Colonic mucosa (tissue), 4 donors: ENCODE measurements at regions not wholly inside any gene's neighbourhood (a gene's known extent, or its start where the extent isn't known, plus 50 kb on each side); places are given as distances from the start of the nearest gene placed in this dataset.
"Not testable (repeated sequence)": the region's sequence is repeated elsewhere in the genome, so short reads cannot be mapped to it uniquely, and the experiment has no call there.

Experiments
- DNase-seq: peaks from one replicate; pipeline ENCODE4 v3.0.0-alpha.2; 2020
- H3K27ac ChIP-seq: fragments of 200-600 bp; one replicate; pipeline ENCODE4 v1.8.0; 2021
- H3K27me3 ChIP-seq: fragments of 200-600 bp; one replicate; pipeline ENCODE4 v1.8.0; 2021
- H3K36me3 ChIP-seq: fragments of 200-600 bp; one replicate; pipeline ENCODE4 v1.8.0; 2021
- H3K4me1 ChIP-seq: fragments of 200-600 bp; one replicate; pipeline ENCODE4 v1.8.0; 2021; ENCODE audit warnings: mild to moderate bottlenecking
- H3K4me3 ChIP-seq: fragments of 200-600 bp; one replicate; pipeline ENCODE4 v1.8.0; 2021
- H3K9ac ChIP-seq, 2 donors: one replicate each; pipeline ENCODE4 v1.7.0; 2013; ENCODE audit warnings: control low read depth in 2 of 2, low read depth in 2 of 2, low read length in 2 of 2
- H3K9me3 ChIP-seq: fragments of 200-600 bp; one replicate; pipeline ENCODE4 v1.8.0; 2021
- intact Hi-C: fragments of 100-400 bp; cut with DNase I; formaldehyde crosslinking; loops from one replicate; pipeline ENCODE4 v1.14.1; 2022
- TF ChIP-seq, protein P1 (sequence below): fragments of 200-600 bp; IDR thresholded peaks from one replicate; pipeline ENCODE4 v1.8.0; 2022; ENCODE audit warnings: antibody characterized with exemption, mild to moderate bottlenecking
- donor health status: healthy.
- donor health status: DM: no; HTN: no; CAD: no.
- donor health status: DM: no; HTN: no; CAD: no.

DNA sequence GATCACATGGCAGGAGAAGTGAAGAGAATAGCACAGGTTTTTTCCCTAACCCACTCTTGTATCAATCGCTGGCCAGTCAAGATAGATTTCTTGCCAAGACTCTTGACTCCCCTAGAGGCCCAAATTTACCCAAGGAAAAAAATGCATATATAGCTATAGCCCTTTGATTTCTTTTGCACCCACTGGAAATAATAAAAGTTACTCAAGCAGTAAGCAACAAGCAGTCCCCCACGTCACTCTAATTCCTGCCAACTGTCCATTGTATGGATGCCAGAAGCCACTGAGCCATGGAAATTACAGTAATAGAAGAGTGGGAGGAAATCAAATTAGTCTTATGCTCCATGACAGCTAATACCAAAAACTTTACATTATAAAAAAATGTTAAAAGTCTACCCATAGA is 125.3 kb upstream of the SLC39A10 start:
- Histone ChIP-seq H3K4me1 (no peaks in the 10 kb centered on the region), H3K9ac (no peak overlapping the region), H3K4me3 (no peak overlapping the region), H3K9me3 (no peaks in the 10 kb centered on the region), H3K27me3 (no peaks in the 10 kb centered on the region), H3K27ac (no peak overlapping the region), H3K36me3 (no peaks in the 10 kb centered on the region)
- TF ChIP-seq, protein P1, sequence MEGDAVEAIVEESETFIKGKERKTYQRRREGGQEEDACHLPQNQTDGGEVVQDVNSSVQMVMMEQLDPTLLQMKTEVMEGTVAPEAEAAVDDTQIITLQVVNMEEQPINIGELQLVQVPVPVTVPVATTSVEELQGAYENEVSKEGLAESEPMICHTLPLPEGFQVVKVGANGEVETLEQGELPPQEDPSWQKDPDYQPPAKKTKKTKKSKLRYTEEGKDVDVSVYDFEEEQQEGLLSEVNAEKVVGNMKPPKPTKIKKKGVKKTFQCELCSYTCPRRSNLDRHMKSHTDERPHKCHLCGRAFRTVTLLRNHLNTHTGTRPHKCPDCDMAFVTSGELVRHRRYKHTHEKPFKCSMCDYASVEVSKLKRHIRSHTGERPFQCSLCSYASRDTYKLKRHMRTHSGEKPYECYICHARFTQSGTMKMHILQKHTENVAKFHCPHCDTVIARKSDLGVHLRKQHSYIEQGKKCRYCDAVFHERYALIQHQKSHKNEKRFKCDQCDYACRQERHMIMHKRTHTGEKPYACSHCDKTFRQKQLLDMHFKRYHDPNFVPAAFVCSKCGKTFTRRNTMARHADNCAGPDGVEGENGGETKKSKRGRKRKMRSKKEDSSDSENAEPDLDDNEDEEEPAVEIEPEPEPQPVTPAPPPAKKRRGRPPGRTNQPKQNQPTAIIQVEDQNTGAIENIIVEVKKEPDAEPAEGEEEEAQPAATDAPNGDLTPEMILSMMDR, result no peak
- no peak for DNase-seq
- intact Hi-C loops, result no loop called here

DNA sequence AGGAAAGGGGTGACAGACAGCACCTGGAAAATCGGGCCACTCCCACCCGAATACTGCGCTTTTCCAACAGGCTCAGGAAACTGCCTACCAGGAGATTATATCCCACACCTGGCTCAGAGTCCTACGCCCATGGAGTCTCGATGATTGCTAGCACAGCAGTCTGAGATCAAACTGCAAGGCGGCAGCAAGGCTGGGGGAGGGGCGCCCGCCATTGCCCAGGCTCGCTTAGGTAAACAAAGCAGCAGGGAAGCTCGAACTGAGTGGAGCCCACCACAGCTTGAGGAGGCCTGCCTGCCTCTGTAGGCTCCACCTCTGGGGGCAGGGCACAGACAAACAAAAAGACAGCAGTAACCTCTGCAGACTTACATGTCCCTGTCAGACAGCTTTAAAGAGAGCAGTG is 133.8 kb upstream of the SLC39A10 start:
- H3K9me3 ChIP-seq, H3K4me3 ChIP-seq, H3K36me3 ChIP-seq, intact Hi-C loops, DNase-seq, H3K9ac ChIP-seq, H3K27ac ChIP-seq, H3K27me3 ChIP-seq, H3K4me1 ChIP-seq: not testable (repeated sequence)

DNA sequence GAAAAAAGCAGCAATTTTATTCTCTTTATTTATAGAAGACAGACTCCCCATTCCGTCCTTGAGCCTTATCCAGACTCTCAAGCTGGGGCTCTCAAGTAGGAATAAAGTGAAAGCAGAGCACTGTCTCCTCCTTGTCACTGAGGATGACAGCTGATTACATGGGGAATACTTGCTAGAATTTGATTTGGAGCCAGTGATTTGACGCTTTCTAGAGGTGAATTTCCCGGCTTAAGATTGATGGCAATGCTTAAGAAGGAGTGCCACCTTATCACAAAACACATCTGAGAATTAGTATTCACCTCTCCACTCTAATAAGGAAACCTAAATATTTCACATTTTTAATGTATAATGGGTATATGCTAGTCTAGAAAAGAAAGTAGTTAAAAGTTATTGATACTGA is 135.4 kb upstream of the SLC39A10 start:
- Histone ChIP-seq H3K4me1 (no peaks in the 10 kb centered on the region), H3K9ac (no peak overlapping the region), H3K4me3 (no peak overlapping the region), H3K9me3 (no peaks in the 10 kb centered on the region), H3K27ac (no peak overlapping the region), H3K36me3 (no peaks in the 10 kb centered on the region), H3K27me3 (no peaks in the 10 kb centered on the region)
- no peak for DNase-seq
- intact Hi-C loops, result no loop called here
- TF ChIP-seq, protein P1, result no peak

DNA sequence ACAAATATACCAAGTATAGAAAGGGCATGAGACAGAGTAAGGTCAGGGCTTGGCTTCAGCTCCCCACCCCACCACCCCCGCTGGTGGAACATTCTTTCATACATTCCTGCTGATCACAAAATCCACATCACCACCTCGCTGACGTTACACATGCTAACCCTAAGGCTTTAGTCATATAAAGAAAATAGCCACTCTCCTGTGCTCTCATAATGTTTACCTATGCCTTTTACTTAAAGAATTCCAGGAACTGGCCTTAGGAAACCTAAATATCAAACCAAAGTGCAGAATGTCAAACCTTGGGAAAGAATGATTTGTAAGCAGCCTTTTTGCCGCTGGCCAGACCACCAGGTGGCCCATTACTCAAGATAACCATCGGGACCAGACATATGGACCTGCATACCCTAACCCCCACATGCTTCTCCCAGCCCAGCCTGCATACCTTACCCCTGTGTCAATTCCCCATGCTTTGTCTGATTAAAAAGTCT is 136.3 kb upstream of the SLC39A10 start:
- TF ChIP-seq, protein P1, result no peak
- H3K9ac ChIP-seq, result no peak overlapping the region
- no peaks in the 10 kb centered on the region for H3K36me3 ChIP-seq
- H3K4me3 ChIP-seq, result no peak overlapping the region
- no peaks in the 10 kb centered on the region for H3K27me3 ChIP-seq
- no peak overlapping the region for H3K27ac ChIP-seq
- intact Hi-C loops, result no loop called here
- H3K9me3 ChIP-seq, result no peaks in the 10 kb centered on the region
- no peaks in the 10 kb centered on the region for H3K4me1 ChIP-seq
- DNase-seq, result no peak

DNA sequence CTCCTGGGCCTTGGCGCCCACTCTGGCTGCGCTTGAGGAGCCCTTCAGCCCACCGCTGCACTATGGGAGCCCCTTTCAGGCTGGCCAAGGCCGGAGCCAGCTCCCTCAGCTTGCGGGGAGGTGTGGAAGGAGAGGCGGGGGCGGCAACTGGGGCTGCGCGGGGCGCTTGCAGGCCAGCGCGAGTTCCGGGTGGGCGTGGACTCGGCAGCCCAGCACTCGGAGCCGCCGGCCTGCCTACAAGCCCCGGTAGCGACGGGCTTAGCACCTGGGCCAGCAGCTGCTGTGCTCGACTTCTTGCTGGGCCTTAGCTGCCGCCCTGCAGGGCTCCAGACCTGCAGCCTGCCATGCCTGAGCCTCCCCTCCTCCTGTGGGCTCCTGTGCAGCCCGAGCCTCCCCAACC is 141.5 kb upstream of the SLC39A10 start:
- intact Hi-C loops, result no loop called here
- TF ChIP-seq, protein P1, result no peak
- Histone ChIP-seq H3K36me3 (no peaks in the 10 kb centered on the region), H3K27me3 (no peaks in the 10 kb centered on the region), H3K9me3 (no peaks in the 10 kb centered on the region), H3K4me1 (no peaks in the 10 kb centered on the region), H3K27ac (no peak overlapping the region), H3K4me3 (no peak overlapping the region), H3K9ac (no peak overlapping the region)
- no peak for DNase-seq

DNA sequence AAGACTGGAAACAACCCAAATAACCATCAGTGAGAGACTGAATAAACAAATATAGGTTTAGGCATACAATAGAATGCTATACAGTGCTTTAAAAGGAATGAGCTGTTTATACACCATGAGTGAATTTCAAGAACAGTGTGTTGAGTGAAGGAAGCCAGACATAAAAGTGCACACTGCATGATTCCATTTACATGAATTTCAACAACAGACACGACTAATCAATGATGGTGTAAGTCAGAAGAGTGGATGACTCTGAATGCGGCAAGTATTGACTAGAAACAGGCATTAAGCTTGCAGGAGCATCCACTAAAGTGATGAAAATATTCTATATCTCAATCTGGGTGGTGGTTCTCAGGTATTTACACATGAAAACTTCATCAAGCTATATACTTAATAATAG is 142.7 kb upstream of the SLC39A10 start:
- TF ChIP-seq, protein P1, result no peak
- no peak overlapping the region for H3K4me3 ChIP-seq
- no peaks in the 10 kb centered on the region for H3K4me1 ChIP-seq
- H3K27me3 ChIP-seq, result no peaks in the 10 kb centered on the region
- intact Hi-C loops, result no loop called here
- H3K9ac ChIP-seq, result no peak overlapping the region
- H3K9me3 ChIP-seq, result no peaks in the 10 kb centered on the region
- H3K27ac ChIP-seq, result no peak overlapping the region
- no peaks in the 10 kb centered on the region for H3K36me3 ChIP-seq
- no peak for DNase-seq
